ENCODE measurements at regions not wholly inside any gene's neighbourhood (a gene's known extent, or its start where the extent isn't known, plus 50 kb on each side); places are given as distances from the start of the nearest gene placed in this dataset.

DNA sequence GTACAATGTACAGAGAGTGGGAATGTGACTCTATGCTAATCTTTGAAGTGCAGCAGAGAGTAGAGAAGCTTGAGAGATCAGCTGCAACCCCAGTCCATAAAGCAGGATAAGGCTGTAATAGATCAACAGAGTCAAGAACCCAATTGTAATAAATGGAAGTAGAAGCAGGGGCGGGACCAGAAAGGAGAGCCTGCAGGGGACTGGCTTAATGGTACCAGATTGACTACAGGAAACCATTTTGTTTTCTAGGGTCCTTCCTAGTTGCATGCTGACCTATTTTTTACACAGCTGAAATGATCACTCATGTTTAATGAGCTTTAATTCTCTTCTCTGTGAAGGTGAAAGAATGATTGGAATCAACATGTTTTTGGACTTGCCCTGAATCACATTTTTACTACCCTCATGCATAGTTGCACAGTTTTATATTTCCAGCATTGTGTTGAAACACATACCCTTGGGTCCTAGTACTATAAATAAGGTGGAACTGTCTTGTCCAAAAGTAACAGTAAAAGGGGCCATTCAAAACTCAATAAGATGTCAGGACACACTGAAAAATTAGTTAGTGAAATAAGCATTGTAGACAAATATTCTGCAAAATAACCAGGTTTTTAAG lies 69.8 kb downstream of the GPR88 start:
- H3K27ac ChIP-seq: no peak overlapping the region
- WGBS, 2 donors: 71 to 79% methylated on average over 1 of the region's 1 CpG
- H3K4me3 ChIP-seq: no peak overlapping the region
- H3K36me3 ChIP-seq (replicated peaks in 1 of 2; ENCODE audit: insufficient read depth in 1 of 2, low read depth in 2 of 2): no peaks in the 10 kb centered on the region
- DNase-seq: no peak
- peaks cover 0 to 5% (median 0%) of the 10 kb centered on the region in 3 donors for H3K9me3 ChIP-seq
- TF ChIP-seq, protein P1, sequence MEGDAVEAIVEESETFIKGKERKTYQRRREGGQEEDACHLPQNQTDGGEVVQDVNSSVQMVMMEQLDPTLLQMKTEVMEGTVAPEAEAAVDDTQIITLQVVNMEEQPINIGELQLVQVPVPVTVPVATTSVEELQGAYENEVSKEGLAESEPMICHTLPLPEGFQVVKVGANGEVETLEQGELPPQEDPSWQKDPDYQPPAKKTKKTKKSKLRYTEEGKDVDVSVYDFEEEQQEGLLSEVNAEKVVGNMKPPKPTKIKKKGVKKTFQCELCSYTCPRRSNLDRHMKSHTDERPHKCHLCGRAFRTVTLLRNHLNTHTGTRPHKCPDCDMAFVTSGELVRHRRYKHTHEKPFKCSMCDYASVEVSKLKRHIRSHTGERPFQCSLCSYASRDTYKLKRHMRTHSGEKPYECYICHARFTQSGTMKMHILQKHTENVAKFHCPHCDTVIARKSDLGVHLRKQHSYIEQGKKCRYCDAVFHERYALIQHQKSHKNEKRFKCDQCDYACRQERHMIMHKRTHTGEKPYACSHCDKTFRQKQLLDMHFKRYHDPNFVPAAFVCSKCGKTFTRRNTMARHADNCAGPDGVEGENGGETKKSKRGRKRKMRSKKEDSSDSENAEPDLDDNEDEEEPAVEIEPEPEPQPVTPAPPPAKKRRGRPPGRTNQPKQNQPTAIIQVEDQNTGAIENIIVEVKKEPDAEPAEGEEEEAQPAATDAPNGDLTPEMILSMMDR (IDR thresholded peaks at IDR 0.05): no peak
- no peak for TF ChIP-seq POLR2A (IDR thresholded peaks at IDR 0.05)
- H3K27me3 ChIP-seq: no peaks in the 10 kb centered on the region
- ATAC-seq: no peak
- intact Hi-C loops (cut with DNase I): no loop called here
- H3K4me1 ChIP-seq: peaks cover 3% of the 10 kb centered on the region

DNA sequence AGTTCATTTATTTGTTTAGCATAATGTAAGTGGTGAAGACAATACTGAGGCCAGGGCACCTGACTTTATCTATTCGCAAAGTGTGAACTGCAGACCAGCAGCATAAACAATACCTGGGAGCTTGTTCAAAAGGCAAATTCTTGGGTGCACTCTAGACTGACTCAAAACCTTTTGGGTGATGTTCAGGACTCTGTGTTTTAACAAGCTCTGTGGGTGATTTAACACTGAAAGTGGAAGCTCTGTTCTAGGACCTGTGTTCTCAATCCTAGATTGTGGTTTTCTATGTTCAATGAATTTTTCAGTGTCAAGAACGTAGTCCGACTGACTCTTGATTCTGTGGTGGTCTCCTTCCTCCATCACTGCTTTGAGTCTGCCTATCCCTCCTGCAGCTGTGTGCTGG lies 71.9 kb downstream of the GPR88 start:
- H3K4me3 ChIP-seq: no peak overlapping the region
- DNase-seq (no peak), ATAC-seq (no peak)
- peaks cover 3% of the 10 kb centered on the region for H3K4me1 ChIP-seq
- TF ChIP-seq POLR2A (IDR thresholded peaks at IDR 0.05): no peak
- TF ChIP-seq, protein P1 (IDR thresholded peaks at IDR 0.05): no peak
- H3K27ac ChIP-seq: no peak overlapping the region
- H3K9me3 ChIP-seq: no peaks in the 10 kb centered on the region
- no peaks in the 10 kb centered on the region for H3K27me3 ChIP-seq
- intact Hi-C loops (cut with DNase I): no loop called here
- WGBS, 2 donors: 83 to 84% methylated on average over 3 of the region's 3 CpGs
- H3K36me3 ChIP-seq (replicated peaks in 1 of 2; ENCODE audit: insufficient read depth in 1 of 2, low read depth in 2 of 2): no peaks in the 10 kb centered on the region

DNA sequence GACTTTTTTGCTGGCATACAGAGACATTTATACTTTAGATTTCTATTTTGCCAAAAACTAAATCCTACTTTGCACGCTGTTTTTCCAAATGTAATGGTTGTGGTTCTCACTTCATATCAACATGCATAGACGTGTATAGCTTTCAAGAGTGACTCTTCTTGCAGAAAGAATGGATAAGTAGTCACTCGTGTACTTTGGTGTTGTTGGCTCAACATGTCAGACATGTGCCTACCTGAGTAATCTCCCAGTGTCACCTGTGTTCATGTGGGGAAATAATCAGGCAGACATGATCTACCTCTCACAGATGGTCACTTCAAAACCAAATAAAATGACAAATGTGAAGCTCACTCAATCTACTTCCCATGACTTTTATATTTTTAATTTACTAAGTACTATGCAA lies 73.1 kb downstream of the GPR88 start:
- no peaks in the 10 kb centered on the region for H3K36me3 ChIP-seq (replicated peaks in 1 of 2; ENCODE audit: insufficient read depth in 1 of 2, low read depth in 2 of 2)
- intact Hi-C loops (cut with DNase I): no loop called here
- no peak overlapping the region for H3K4me3 ChIP-seq
- WGBS, 2 donors: 50 to 53% methylated on average over 3 of the region's 3 CpGs
- H3K27me3 ChIP-seq: no peaks in the 10 kb centered on the region
- ATAC-seq (no peak), DNase-seq (no peak)
- H3K4me1 ChIP-seq: peaks cover 3% of the 10 kb centered on the region
- H3K9me3 ChIP-seq: no peaks in the 10 kb centered on the region
- TF ChIP-seq, protein P1 (IDR thresholded peaks at IDR 0.05): no peak
- no peak for TF ChIP-seq POLR2A (IDR thresholded peaks at IDR 0.05)
- H3K27ac ChIP-seq: no peak overlapping the region

DNA sequence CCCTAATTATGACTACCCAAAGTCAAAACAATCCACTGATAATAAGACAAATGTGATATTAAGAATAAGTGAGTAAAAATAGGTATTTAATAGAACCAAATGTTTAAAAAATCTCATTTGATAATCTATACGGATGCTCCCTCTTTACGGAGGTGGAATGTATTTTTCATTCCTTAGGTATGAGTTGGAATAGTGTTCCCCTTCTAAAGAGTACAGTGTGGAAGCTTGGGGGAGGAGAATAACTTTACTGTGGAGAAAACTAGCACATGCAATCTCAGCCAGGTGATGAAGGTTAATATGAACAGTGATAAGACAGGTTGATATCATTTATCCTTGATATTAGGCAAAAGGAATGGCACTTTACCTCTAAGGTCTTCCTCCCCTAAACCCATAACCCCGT lies 74.6 kb downstream of the GPR88 start:
- DNase-seq: no peak
- no peak overlapping the region for H3K4me3 ChIP-seq
- no peaks in the 10 kb centered on the region for H3K27me3 ChIP-seq
- peaks cover 3% of the 10 kb centered on the region for H3K4me1 ChIP-seq
- intact Hi-C loops (cut with DNase I): no loop called here
- WGBS, 2 donors: 59 to 77% methylated on average over 3 of the region's 3 CpGs
- H3K9me3 ChIP-seq: no peaks in the 10 kb centered on the region
- no peak for ATAC-seq
- no peak overlapping the region for H3K27ac ChIP-seq
- TF ChIP-seq, protein P1 (IDR thresholded peaks at IDR 0.05): no peak
- TF ChIP-seq POLR2A (IDR thresholded peaks at IDR 0.05): no peak
- H3K36me3 ChIP-seq (replicated peaks in 1 of 2; ENCODE audit: insufficient read depth in 1 of 2, low read depth in 2 of 2): no peaks in the 10 kb centered on the region

DNA sequence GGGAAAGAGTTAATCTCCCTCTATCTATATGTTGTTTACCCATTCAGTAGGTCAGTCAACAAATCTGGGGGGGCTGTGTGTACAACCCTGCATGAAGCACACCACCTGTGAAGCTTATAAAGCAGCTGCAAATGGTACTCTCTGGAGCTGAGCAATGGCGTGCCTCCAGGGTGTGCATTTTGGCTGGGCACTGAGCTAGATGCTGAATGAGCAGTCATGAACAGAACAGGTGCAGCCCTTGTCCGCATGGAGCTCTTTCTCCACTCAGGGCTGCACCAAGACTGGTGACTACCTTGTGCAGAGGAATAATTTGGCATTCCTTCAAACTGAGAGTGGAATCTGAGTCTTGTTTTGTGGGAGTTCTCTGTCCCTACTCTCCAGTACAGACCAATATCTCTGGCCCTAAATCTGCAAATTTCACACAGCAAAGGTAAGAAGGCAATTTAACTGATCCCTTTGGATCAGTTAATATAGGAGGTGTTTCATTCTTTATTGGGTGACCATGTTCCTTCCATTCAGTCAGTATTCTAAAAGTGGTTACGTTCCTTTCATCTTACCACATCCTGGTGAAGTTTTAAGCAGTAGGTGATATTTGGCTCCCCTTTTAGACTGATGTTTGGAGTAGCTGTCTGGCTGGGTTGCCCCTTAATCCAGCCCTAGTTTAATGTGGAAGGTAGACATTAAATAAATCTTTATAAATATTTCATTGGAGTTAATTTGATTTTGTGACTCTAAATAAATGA lies 76.0 kb downstream of the GPR88 start:
- no peak overlapping the region for H3K4me3 ChIP-seq
- no peaks in the 10 kb centered on the region for H3K9me3 ChIP-seq
- intact Hi-C loops (cut with DNase I): no loop called here
- 59 to 65% methylated on average over 3 of the region's 3 CpGs for WGBS, 2 donors
- no peaks in the 10 kb centered on the region for H3K27me3 ChIP-seq
- DNase-seq (no peak), ATAC-seq (no peak)
- TF ChIP-seq, protein P1 (IDR thresholded peaks at IDR 0.05): no peak
- TF ChIP-seq POLR2A (IDR thresholded peaks at IDR 0.05): no peak
- H3K27ac ChIP-seq: no peak overlapping the region
- no peaks in the 10 kb centered on the region for H3K36me3 ChIP-seq (replicated peaks in 1 of 2; ENCODE audit: insufficient read depth in 1 of 2, low read depth in 2 of 2)
- no peaks in the 10 kb centered on the region for H3K4me1 ChIP-seq
